Esophagus squamous epithelium (tissue), 4 donors: ENCODE measurements at regions not wholly inside any gene's neighbourhood (a gene's known extent, or its start where the extent isn't known, plus 50 kb on each side); places are given as distances from the start of the nearest gene placed in this dataset.

Experiments
- CTCF ChIP-seq, 6 experiments: fragments of 450-650 bp in 4 of 6; fragments of 200-600 bp in 2 of 6; sonication (generic) in 2 of 6; IDR thresholded peaks; one replicate each; pipeline ENCODE4 v1.5.1; 2016 to 2019; ENCODE audit warnings: antibody characterized with exemption in 6 of 6, mild to moderate bottlenecking in 4 of 6, moderate library complexity in 4 of 6
- POLR2A ChIP-seq, 4 donors: fragments of 450-650 bp; IDR thresholded peaks; one replicate each; pipeline ENCODE4 v1.6.1; 2017; ENCODE audit warnings: antibody characterized with exemption in 4 of 4, mild to moderate bottlenecking in 4 of 4, moderate library complexity in 3 of 4

GRCh38 chr18:35816003-35816402 is 156.5 kb upstream of the RMP24 start:
- TF ChIP-seq CTCF (IDR thresholded peaks at IDR 0.05) (no peak), POLR2A (IDR thresholded peaks at IDR 0.05) (no peak)
